B cell (primary cell): ENCODE measurements at regions not wholly inside any gene's neighbourhood (a gene's known extent, or its start where the extent isn't known, plus 50 kb on each side); places are given as distances from the start of the nearest gene placed in this dataset.

Experiments
- CTCF ChIP-seq: fragments of 200-600 bp; IDR thresholded peaks from one replicate; pipeline ENCODE4 v1.8.0; 2022; ENCODE audit warnings: antibody characterized with exemption, mild to moderate bottlenecking
- EZH2 ChIP-seq: IDR thresholded peaks from 2 replicates; pipeline ENCODE4 v1.6.1; 2012; ENCODE audit warnings: borderline replicate concordance, low read depth, mild to moderate bottlenecking, moderate library complexity, low read length; ENCODE audit not compliant: insufficient read depth, poor library complexity, severe bottlenecking

GRCh38 chr3:24589513-24589851 lies 94.8 kb upstream of the THRB start:
- no peak for TF ChIP-seq CTCF
- no peak for TF ChIP-seq EZH2
